ENCODE measurements at regions not wholly inside any gene's neighbourhood (a gene's known extent, or its start where the extent isn't known, plus 50 kb on each side); places are given as distances from the start of the nearest gene placed in this dataset.
A peak's percentile ranks its signal among the peaks of the same experiment; 100 is the strongest.

GRCh38 chr13:85618521-85618920, 180.7 kb downstream of the SLITRK6 start:
- H3K4me3 ChIP-seq (ENCODE audit: low read length) = no peak overlapping the region
- no peaks in the 10 kb centered on the region for H3K9me2 ChIP-seq (replicated peaks; ENCODE audit: insufficient read depth, low read length)
- no peak overlapping the region for H3K9ac ChIP-seq (ENCODE audit: low read length)
- H3K79me2 ChIP-seq (ENCODE audit: low read length) = no peaks in the 10 kb centered on the region
- H3K4me2 ChIP-seq (ENCODE audit: low read depth, low read length, poor library complexity, severe bottlenecking) = no peak overlapping the region
- H3K36me3 ChIP-seq (ENCODE audit: insufficient read depth, low read length) = no peaks in the 10 kb centered on the region
- no peaks in the 10 kb centered on the region for H3K27me3 ChIP-seq (ENCODE audit: low read length)
- H3K9me3 ChIP-seq (ENCODE audit: low read length) = peaks cover 3% of the 10 kb centered on the region; the same call in 1 of the 2 replicates
- no peak for DNase-seq
- H3K4me1 ChIP-seq (ENCODE audit: low read length) = no peaks in the 10 kb centered on the region
- no peaks in the 10 kb centered on the region for H4K20me1 ChIP-seq (ENCODE audit: insufficient read depth, low read depth, low read length)
- H2AFZ ChIP-seq (ENCODE audit: low read length) = peak overlapping the region; percentile 87
- no peak overlapping the region for H3K27ac ChIP-seq (ENCODE audit: low read length)

GRCh38 chr13:85616275-85616674, 182.9 kb downstream of the SLITRK6 start:
- Histone ChIP-seq H4K20me1 (ENCODE audit: insufficient read depth, low read depth, low read length) (no peaks in the 10 kb centered on the region), H3K9ac (ENCODE audit: low read length) (no peak overlapping the region), H3K4me1 (ENCODE audit: low read length) (no peaks in the 10 kb centered on the region), H3K9me2 (replicated peaks; ENCODE audit: insufficient read depth, low read length) (no peaks in the 10 kb centered on the region), H3K9me3 (ENCODE audit: low read length) (peaks cover 3% of the 10 kb centered on the region; the same call in 1 of the 2 replicates), H3K27ac (ENCODE audit: low read length) (no peak overlapping the region), H2AFZ (ENCODE audit: low read length) (no peak overlapping the region), H3K36me3 (ENCODE audit: insufficient read depth, low read length) (no peaks in the 10 kb centered on the region), H3K79me2 (ENCODE audit: low read length) (no peaks in the 10 kb centered on the region), H3K4me3 (ENCODE audit: low read length) (no peak overlapping the region), H3K4me2 (ENCODE audit: low read depth, low read length, poor library complexity, severe bottlenecking) (no peak overlapping the region), H3K27me3 (ENCODE audit: low read length) (no peaks in the 10 kb centered on the region)
- DNase-seq = no peak

DNA sequence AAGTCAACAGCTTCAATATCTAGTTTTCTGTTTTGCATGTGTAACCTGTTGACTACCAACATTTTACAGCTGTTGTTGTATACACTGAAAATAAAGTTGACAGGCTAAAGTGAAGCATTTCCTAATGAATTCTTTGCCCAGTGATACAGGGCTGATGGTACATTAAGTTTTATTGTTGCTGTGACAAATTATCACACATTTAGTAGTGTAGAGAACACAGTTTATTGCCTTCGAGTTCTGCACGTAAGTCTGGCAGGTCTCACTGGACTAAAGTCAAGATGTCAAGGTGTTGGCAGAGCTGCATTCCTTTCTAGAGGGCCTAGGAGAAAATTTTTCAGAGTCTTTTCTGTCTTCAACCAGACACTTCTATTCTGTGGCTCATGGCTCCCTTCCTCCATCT, 184.2 kb downstream of the SLITRK6 start:
- no peak overlapping the region for H3K9ac ChIP-seq (ENCODE audit: low read length)
- no peak overlapping the region for H3K4me3 ChIP-seq (ENCODE audit: low read length)
- peaks cover 3% of the 10 kb centered on the region; the same call in 1 of the 2 replicates for H3K9me3 ChIP-seq (ENCODE audit: low read length)
- H3K9me2 ChIP-seq (replicated peaks; ENCODE audit: insufficient read depth, low read length) = no peaks in the 10 kb centered on the region
- H2AFZ ChIP-seq (ENCODE audit: low read length) = no peak overlapping the region
- H3K36me3 ChIP-seq (ENCODE audit: insufficient read depth, low read length) = no peaks in the 10 kb centered on the region
- no peaks in the 10 kb centered on the region for H3K4me1 ChIP-seq (ENCODE audit: low read length)
- H3K79me2 ChIP-seq (ENCODE audit: low read length) = no peaks in the 10 kb centered on the region
- no peak for DNase-seq
- H3K27me3 ChIP-seq (ENCODE audit: low read length) = no peaks in the 10 kb centered on the region
- H3K4me2 ChIP-seq (ENCODE audit: low read depth, low read length, poor library complexity, severe bottlenecking) = no peak overlapping the region
- no peak overlapping the region for H3K27ac ChIP-seq (ENCODE audit: low read length)
- no peaks in the 10 kb centered on the region for H4K20me1 ChIP-seq (ENCODE audit: insufficient read depth, low read depth, low read length)

GRCh38 chr13:85610024-85610423, 189.2 kb downstream of the SLITRK6 start:
- Histone ChIP-seq H3K9ac (ENCODE audit: low read length) (no peak overlapping the region), H4K20me1 (ENCODE audit: insufficient read depth, low read depth, low read length) (no peaks in the 10 kb centered on the region), H3K4me3 (ENCODE audit: low read length) (no peak overlapping the region), H3K79me2 (ENCODE audit: low read length) (no peaks in the 10 kb centered on the region), H3K4me2 (ENCODE audit: low read depth, low read length, poor library complexity, severe bottlenecking) (no peak overlapping the region), H3K9me2 (replicated peaks; ENCODE audit: insufficient read depth, low read length) (no peaks in the 10 kb centered on the region), H2AFZ (ENCODE audit: low read length) (peak overlapping the region; percentile 79), H3K36me3 (ENCODE audit: insufficient read depth, low read length) (no peaks in the 10 kb centered on the region), H3K9me3 (ENCODE audit: low read length) (no peaks in the 10 kb centered on the region), H3K27me3 (ENCODE audit: low read length) (no peaks in the 10 kb centered on the region), H3K27ac (ENCODE audit: low read length) (no peak overlapping the region), H3K4me1 (ENCODE audit: low read length) (no peaks in the 10 kb centered on the region)
- no peak for DNase-seq

DNA sequence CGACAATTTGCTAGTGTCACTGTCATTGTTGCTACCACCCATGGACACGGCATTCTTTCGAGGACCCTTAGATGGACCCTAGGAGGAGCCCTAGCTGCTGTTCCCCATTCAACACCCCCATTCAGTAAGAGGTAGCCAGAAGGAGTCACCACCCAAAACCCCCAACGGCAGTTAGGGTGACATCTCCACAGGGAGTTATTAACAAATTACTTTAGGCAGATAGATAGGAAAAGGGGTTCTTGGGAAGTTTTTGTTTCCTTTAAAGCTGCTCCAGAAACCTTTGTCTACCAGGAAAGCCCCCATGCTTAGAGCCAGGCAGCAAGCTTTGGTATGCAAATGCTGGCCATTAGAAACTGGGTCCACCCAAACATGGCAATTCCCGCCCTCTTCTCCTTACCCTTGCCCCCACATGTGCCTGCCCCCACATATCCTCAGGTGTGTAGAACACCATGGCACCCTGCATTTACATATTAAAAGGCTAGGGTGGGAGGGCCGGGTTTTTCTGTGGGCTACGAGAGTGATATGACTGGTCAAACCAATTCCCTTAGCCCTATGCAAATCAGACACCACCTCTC, 190.9 kb downstream of the SLITRK6 start:
- Histone ChIP-seq H3K27me3 (ENCODE audit: low read length) (no peaks in the 10 kb centered on the region), H2AFZ (ENCODE audit: low read length) (no peak overlapping the region)

DNA sequence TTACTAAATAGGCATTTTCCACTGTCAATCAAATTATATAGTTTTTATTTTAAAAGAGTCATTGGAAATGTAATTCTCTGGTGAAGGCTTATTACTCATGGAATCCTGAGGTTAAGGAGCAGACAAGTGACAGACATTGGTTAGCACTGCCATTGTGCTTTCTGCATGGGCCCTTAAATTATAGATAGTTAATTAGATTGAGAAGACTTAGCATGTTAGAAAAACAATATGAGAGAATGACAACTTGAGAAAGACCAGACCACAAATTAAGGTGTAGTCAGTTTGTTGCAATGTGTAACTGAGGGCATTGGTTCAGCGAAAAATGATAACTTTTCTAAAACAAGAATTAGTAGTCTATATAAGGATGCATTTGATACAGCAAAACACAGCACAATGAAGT, 195.5 kb downstream of the SLITRK6 start:
- Histone ChIP-seq H3K4me1 (ENCODE audit: low read length) (no peaks in the 10 kb centered on the region), H3K9me3 (ENCODE audit: low read length) (no peaks in the 10 kb centered on the region), H4K20me1 (ENCODE audit: insufficient read depth, low read depth, low read length) (no peaks in the 10 kb centered on the region), H3K4me2 (ENCODE audit: low read depth, low read length, poor library complexity, severe bottlenecking) (no peak overlapping the region), H3K27me3 (ENCODE audit: low read length) (no peaks in the 10 kb centered on the region), H3K79me2 (ENCODE audit: low read length) (no peaks in the 10 kb centered on the region), H3K9me2 (replicated peaks; ENCODE audit: insufficient read depth, low read length) (no peaks in the 10 kb centered on the region), H3K36me3 (ENCODE audit: insufficient read depth, low read length) (no peaks in the 10 kb centered on the region), H3K9ac (ENCODE audit: low read length) (no peak overlapping the region), H2AFZ (ENCODE audit: low read length) (no peak overlapping the region), H3K27ac (ENCODE audit: low read length) (no peak overlapping the region), H3K4me3 (ENCODE audit: low read length) (no peak overlapping the region)
- no peak for DNase-seq

More for the DNA sequence above, 190.9 kb downstream of the SLITRK6 start:
- H3K4me2 ChIP-seq (ENCODE audit: low read depth, low read length, poor library complexity, severe bottlenecking) = no peak overlapping the region
- no peaks in the 10 kb centered on the region for H3K4me1 ChIP-seq (ENCODE audit: low read length)
- no peaks in the 10 kb centered on the region for H3K36me3 ChIP-seq (ENCODE audit: insufficient read depth, low read length)
- H3K9ac ChIP-seq (ENCODE audit: low read length) = no peak overlapping the region
- H3K4me3 ChIP-seq (ENCODE audit: low read length) = no peak overlapping the region
- H3K27ac ChIP-seq (ENCODE audit: low read length) = no peak overlapping the region
- DNase-seq = no peak
- H3K9me2 ChIP-seq (replicated peaks; ENCODE audit: insufficient read depth, low read length) = no peaks in the 10 kb centered on the region
- H3K9me3 ChIP-seq (ENCODE audit: low read length) = no peaks in the 10 kb centered on the region
- H4K20me1 ChIP-seq (ENCODE audit: insufficient read depth, low read depth, low read length) = no peaks in the 10 kb centered on the region
- no peaks in the 10 kb centered on the region for H3K79me2 ChIP-seq (ENCODE audit: low read length)

GRCh38 chr13:85601526-85601925, 197.7 kb downstream of the SLITRK6 start:
- Histone ChIP-seq H3K4me3 (ENCODE audit: low read length) (no peak overlapping the region), H3K9me2 (replicated peaks; ENCODE audit: insufficient read depth, low read length) (no peaks in the 10 kb centered on the region), H2AFZ (ENCODE audit: low read length) (peak overlapping the region; percentile 77), H3K4me1 (ENCODE audit: low read length) (peaks cover 14% of the 10 kb centered on the region; the same call in 1 of the 2 replicates), H3K27ac (ENCODE audit: low read length) (no peak overlapping the region), H3K9me3 (ENCODE audit: low read length) (no peaks in the 10 kb centered on the region), H3K79me2 (ENCODE audit: low read length) (no peaks in the 10 kb centered on the region), H3K4me2 (ENCODE audit: low read depth, low read length, poor library complexity, severe bottlenecking) (no peak overlapping the region), H3K36me3 (ENCODE audit: insufficient read depth, low read length) (no peaks in the 10 kb centered on the region), H4K20me1 (ENCODE audit: insufficient read depth, low read depth, low read length) (no peaks in the 10 kb centered on the region), H3K27me3 (ENCODE audit: low read length) (no peaks in the 10 kb centered on the region), H3K9ac (ENCODE audit: low read length) (no peak overlapping the region)
- DNase-seq = no peak

GRCh38 chr13:85597790-85598500, 201.3 kb downstream of the SLITRK6 start:
- H3K4me2 ChIP-seq (ENCODE audit: low read depth, low read length, poor library complexity, severe bottlenecking) = no peak overlapping the region
- DNase-seq = no peak
- no peak overlapping the region for H3K9ac ChIP-seq (ENCODE audit: low read length)
- no peaks in the 10 kb centered on the region for H3K36me3 ChIP-seq (ENCODE audit: insufficient read depth, low read length)
- no peak overlapping the region for H3K4me3 ChIP-seq (ENCODE audit: low read length)
- H3K27ac ChIP-seq (ENCODE audit: low read length) = no peak overlapping the region; the same call in 1 of the 2 replicates
- H3K9me2 ChIP-seq (replicated peaks; ENCODE audit: insufficient read depth, low read length) = no peaks in the 10 kb centered on the region
- H3K27me3 ChIP-seq (ENCODE audit: low read length) = no peaks in the 10 kb centered on the region
- H2AFZ ChIP-seq (ENCODE audit: low read length) = peak overlapping the region; percentile 92
- no peaks in the 10 kb centered on the region for H4K20me1 ChIP-seq (ENCODE audit: insufficient read depth, low read depth, low read length)
- no peaks in the 10 kb centered on the region for H3K9me3 ChIP-seq (ENCODE audit: low read length)
- no peaks in the 10 kb centered on the region for H3K79me2 ChIP-seq (ENCODE audit: low read length)
- H3K4me1 ChIP-seq (ENCODE audit: low read length) = peaks cover 14% of the 10 kb centered on the region; the same call in 1 of the 2 replicates
